Stomach (tissue), 8 donors: ENCODE measurements at regions not wholly inside any gene's neighbourhood (a gene's known extent, or its start where the extent isn't known, plus 50 kb on each side); places are given as distances from the start of the nearest gene placed in this dataset.

Experiments
- DNase-seq, 2 donors: peaks; one replicate each; pipeline versions ENCODE4 v3.0.0 to v3.0.0-alpha.2; 2013 to 2019
- H3K27ac ChIP-seq, 5 donors: fragments of 200-600 bp in 4 of 5; sonication (generic) in 4 of 5; one replicate each; pipeline ENCODE4 v1.5.1; 2013 to 2019; ENCODE audit warnings: mild to moderate bottlenecking in 1 of 5, moderate library complexity in 1 of 5
- H3K27me3 ChIP-seq, 3 donors: fragments of 200-600 bp; sonication (generic); one replicate each; pipeline ENCODE4 v1.5.1; 2017 to 2019; ENCODE audit warnings: mixed run types in 1 of 3
- H3K36me3 ChIP-seq, 4 donors: fragments of 200-600 bp; sonication (generic); 1 replicate in 3 of 4; 2 replicates in 1 of 4; pipeline ENCODE4 v1.5.1; 2016 to 2019
- H3K4me1 ChIP-seq, 4 donors: fragments of 200-600 bp; sonication (generic); one replicate each; pipeline ENCODE4 v1.5.1; 2016 to 2019
- H3K4me3 ChIP-seq, 4 donors: fragments of 200-600 bp; sonication (generic) in 3 of 4; one replicate each; pipeline ENCODE4 v1.5.1; 2016 to 2019; ENCODE audit warnings: mild to moderate bottlenecking in 1 of 4
- H3K9me3 ChIP-seq, 4 donors: fragments of 200-600 bp; sonication (generic); one replicate each; pipeline ENCODE4 v1.5.1; 2016 to 2019
- CTCF ChIP-seq, 7 experiments: fragments of 450-650 bp in 4 of 7; fragments of 200-600 bp in 3 of 7; sonication (generic) in 3 of 7; IDR thresholded peaks; one replicate each; pipeline ENCODE4 v1.5.1; 2016 to 2019; ENCODE audit warnings: antibody characterized with exemption in 7 of 7, control low read depth in 2 of 7, mild to moderate bottlenecking in 1 of 7
- EP300 ChIP-seq: sonication (generic); formaldehyde crosslinking; IDR thresholded peaks from one replicate; pipeline ENCODE4 v1.6.1; 2017; ENCODE audit warnings: antibody characterized with exemption
- POLR2A ChIP-seq, 4 donors: fragments of 450-650 bp; IDR thresholded peaks; one replicate each; pipeline ENCODE4 v1.6.1; 2016; ENCODE audit warnings: antibody characterized with exemption in 4 of 4, control low read depth in 2 of 4, mild to moderate bottlenecking in 1 of 4, moderate library complexity in 1 of 4
- POLR2AphosphoS5 ChIP-seq, 3 donors: sonication (generic); formaldehyde crosslinking; IDR thresholded peaks; one replicate each; pipeline ENCODE4 v1.6.1; 2016; ENCODE audit warnings: antibody characterized with exemption in 3 of 3
- WGBS, 5 donors: extraction: QIAGEN DNeasy Blood & Tissue Kit in 3 of 5; methylation state at CpG; one replicate each; pipeline versions ENCODE4 v1.1.5 to v1.1.7; 2013 to 2018; 5-methylcytosine and 5-hydroxymethylcytosine counted together
- intact Hi-C: fragments of 100-400 bp; cut with DNase I; formaldehyde crosslinking; loops from one replicate; pipeline ENCODE4 v1.15.1; 2023; ENCODE audit warnings: low total_unique reads
- donor health status: healthy with polysubstance abuse.
- donor health status: Bipolar disorder and iron deficiency.
- donor health status: healthy.

GRCh38 chr4:154942176-154942575 is 161.1 kb downstream of the RBM46 start:
- no peaks in the 10 kb centered on the region for H3K36me3 ChIP-seq
- no peak overlapping the region for H3K27ac ChIP-seq
- H3K27me3 ChIP-seq: no peaks in the 10 kb centered on the region
- no peak for DNase-seq
- no peaks in the 10 kb centered on the region for H3K4me1 ChIP-seq
- no peak for TF ChIP-seq POLR2AphosphoS5 (IDR thresholded peaks at IDR 0.05)
- no peak for TF ChIP-seq EP300
- no peak for TF ChIP-seq POLR2A (IDR thresholded peaks at IDR 0.05)
- TF ChIP-seq CTCF (IDR thresholded peaks at IDR 0.05): no peak
- intact Hi-C loops: no loop called here
- no peak overlapping the region for H3K4me3 ChIP-seq
- H3K9me3 ChIP-seq: no peaks in the 10 kb centered on the region

GRCh38 chr4:154944996-154945395 is 163.9 kb downstream of the RBM46 start:
- 73 to 81% (median 76%) methylated on average over 4 of the region's 4 CpGs for WGBS, 5 donors
- Histone ChIP-seq H3K27ac (no peak overlapping the region), H3K4me1 (no peaks in the 10 kb centered on the region), H3K36me3 (no peaks in the 10 kb centered on the region), H3K9me3 (no peaks in the 10 kb centered on the region), H3K27me3 (no peaks in the 10 kb centered on the region), H3K4me3 (no peak overlapping the region)
- no peak for TF ChIP-seq POLR2A (IDR thresholded peaks at IDR 0.05)
- no peak for TF ChIP-seq POLR2AphosphoS5 (IDR thresholded peaks at IDR 0.05)
- TF ChIP-seq CTCF (IDR thresholded peaks at IDR 0.05): no peak
- TF ChIP-seq EP300: no peak
- intact Hi-C loops: no loop called here
- DNase-seq: no peak

- Histone ChIP-seq H3K36me3 (no peaks in the 10 kb centered on the region), H3K9me3 (no peaks in the 10 kb centered on the region), H3K27me3 (no peaks in the 10 kb centered on the region), H3K27ac (no peak overlapping the region), H3K4me1 (no peaks in the 10 kb centered on the region), H3K4me3 (no peak overlapping the region)
- WGBS, 5 donors: 53 to 77% (median 62%) methylated on average over 2 of the region's 2 CpGs
- TF ChIP-seq EP300 (no peak), POLR2AphosphoS5 (IDR thresholded peaks at IDR 0.05) (no peak), CTCF (IDR thresholded peaks at IDR 0.05) (no peak), POLR2A (IDR thresholded peaks at IDR 0.05) (no peak)
- DNase-seq: no peak
- intact Hi-C loops: no loop called here
These were observed 165.0 kb downstream of the RBM46 start for GRCh38 chr4:154946113-154946512.

- no peak for DNase-seq
- H3K27ac ChIP-seq: no peak overlapping the region
- intact Hi-C loops: no loop called here
- H3K36me3 ChIP-seq: no peaks in the 10 kb centered on the region
- no peaks in the 10 kb centered on the region for H3K27me3 ChIP-seq
- TF ChIP-seq POLR2A (IDR thresholded peaks at IDR 0.05): no peak
- TF ChIP-seq EP300: no peak
- no peak for TF ChIP-seq POLR2AphosphoS5 (IDR thresholded peaks at IDR 0.05)
- no peak for TF ChIP-seq CTCF (IDR thresholded peaks at IDR 0.05)
- H3K9me3 ChIP-seq: no peaks in the 10 kb centered on the region
- no peak overlapping the region for H3K4me3 ChIP-seq
- H3K4me1 ChIP-seq: peaks cover 0 to 3% (median 0%) of the 10 kb centered on the region in 4 donors
These were observed 172.6 kb downstream of the RBM46 start for GRCh38 chr4:154953691-154954090.

- 89 to 98% (median 94%) methylated on average over 2 of the region's 2 CpGs for WGBS, 5 donors
- H3K4me3 ChIP-seq: no peak overlapping the region
- H3K36me3 ChIP-seq: no peaks in the 10 kb centered on the region
- H3K9me3 ChIP-seq: no peaks in the 10 kb centered on the region
- H3K27ac ChIP-seq: no peak overlapping the region
- peaks cover 0 to 8% (median 2%) of the 10 kb centered on the region in 4 donors for H3K4me1 ChIP-seq
- H3K27me3 ChIP-seq: no peaks in the 10 kb centered on the region
- DNase-seq: no peak
- no peak for TF ChIP-seq EP300
- no peak for TF ChIP-seq CTCF (IDR thresholded peaks at IDR 0.05)
- intact Hi-C loops: no loop called here
These were observed 173.0 kb downstream of the RBM46 start for GRCh38 chr4:154954117-154954516.
